H1 (cell line): ENCODE measurements at regions not wholly inside any gene's neighbourhood (a gene's known extent, or its start where the extent isn't known, plus 50 kb on each side); places are given as distances from the start of the nearest gene placed in this dataset.

ENCODE experiments used
- CTCF ChIA-PET: fragments of 300-600 bp; sonication (Branson Sonifier 250); formaldehyde crosslinking; loops from one replicate; lab custom pipeline; 2021; ENCODE audit not compliant: partially characterized antibody; lab: Charles Lee
- POLR2A ChIA-PET: fragments of 300-600 bp; sonication (Branson Sonifier 250); formaldehyde crosslinking; loops from one replicate; lab custom pipeline; 2021; ENCODE audit warnings: inconsistent platforms; ENCODE audit not compliant: partially characterized antibody; lab: Charles Lee
- DNase-seq, 2 experiments: peaks; one replicate each; pipeline versions ENCODE4 v3.0.0 to v3.0.0-alpha.2; 2010 to 2022; ENCODE audit warnings: low spot score in 2 of 2, low read depth in 1 of 2, mixed read lengths in 1 of 2
- FAIRE-seq: peaks from 2 replicates; lab custom pipeline; 2011; peaks lifted over from hg19 to GRCh38; lab: Jason Lieb, UNC
- H2AFZ ChIP-seq: 2 replicates; pipeline ENCODE4 v1.8.1; 2012; ENCODE audit warnings: low read length, inconsistent platforms
- H2AK5ac ChIP-seq: 2 replicates; pipeline ENCODE4 v1.6.1; 2013; ENCODE audit warnings: low read depth, low read length
- H2BK120ac ChIP-seq: replicated peaks from 2 replicates; pipeline ENCODE3; 2013; ENCODE audit warnings: low read depth, low read length, inconsistent platforms
- H2BK12ac ChIP-seq: 2 replicates; pipeline ENCODE4 v1.6.1; 2013; ENCODE audit warnings: low read depth, low read length
- H2BK15ac ChIP-seq: 2 replicates; pipeline ENCODE4 v1.6.1; 2013; ENCODE audit warnings: low read length
- H2BK20ac ChIP-seq: 2 replicates; pipeline ENCODE4 v1.6.1; 2013; ENCODE audit warnings: low read length
- H2BK5ac ChIP-seq: 2 replicates; pipeline ENCODE4 v1.6.1; 2013; ENCODE audit warnings: low read depth, low read length
- H3K14ac ChIP-seq: 2 replicates; pipeline ENCODE4 v1.6.1; 2013; ENCODE audit warnings: inconsistent platforms; ENCODE audit not compliant: insufficient read length
- H3K18ac ChIP-seq: 2 replicates; pipeline ENCODE4 v1.6.1; 2013; ENCODE audit warnings: low read length; ENCODE audit errors: extremely low read depth
- H3K23ac ChIP-seq: 2 replicates; pipeline ENCODE4 v1.6.1; 2013; ENCODE audit warnings: inconsistent platforms; ENCODE audit not compliant: insufficient read length
- H3K23me2 ChIP-seq: 2 replicates; pipeline ENCODE4 v1.6.1; 2013; ENCODE audit warnings: low read depth, low read length
- H3K27ac ChIP-seq: 2 replicates; pipeline ENCODE4 v1.6.1; 2011; ENCODE audit warnings: low read depth, low read length, inconsistent platforms
- H3K27me3 ChIP-seq, 4 experiments: replicated peaks in 1 of 4; 1 replicate in 1 of 4; 2 replicates in 3 of 4; pipeline versions ENCODE4 v1.6.1 to v1.8.1; 2011 to 2013; ENCODE audit warnings: low read length in 3 of 4, mild to moderate bottlenecking in 3 of 4, inconsistent platforms in 2 of 4, mixed read lengths in 2 of 4, moderate library complexity in 1 of 4; ENCODE audit not compliant: control insufficient read depth in 3 of 4, insufficient read depth in 3 of 4; ENCODE audit errors: extremely low read depth in 1 of 4
- H3K36me3 ChIP-seq, 4 experiments: 2 replicates each; pipeline versions ENCODE4 v1.6.1 to v1.8.1; 2011 to 2013; ENCODE audit warnings: mild to moderate bottlenecking in 4 of 4, low read length in 3 of 4, moderate library complexity in 2 of 4, control low read depth in 1 of 4, inconsistent platforms in 1 of 4; ENCODE audit not compliant: insufficient read depth in 4 of 4, control insufficient read depth in 2 of 4
- H3K4ac ChIP-seq: replicated peaks from 2 replicates; pipeline ENCODE3; 2013; ENCODE audit warnings: low read length, low read depth, mixed read lengths, inconsistent platforms; ENCODE audit not compliant: insufficient read length
- H3K4me1 ChIP-seq, 4 experiments: replicated peaks in 1 of 4; 1 replicate in 1 of 4; 2 replicates in 3 of 4; pipeline versions ENCODE4 v1.6.1 to v1.8.1; 2011 to 2013; ENCODE audit warnings: low read length in 3 of 4, inconsistent platforms in 2 of 4, mixed read lengths in 1 of 4; ENCODE audit not compliant: insufficient read depth in 4 of 4, control insufficient read depth in 3 of 4
- H3K4me2 ChIP-seq, 2 experiments: 2 replicates each; pipeline versions ENCODE4 v1.6.1 to v1.8.1; 2011 to 2013; ENCODE audit warnings: low read depth in 2 of 2, low read length in 2 of 2, control low read depth in 1 of 2, inconsistent platforms in 1 of 2, mild to moderate bottlenecking in 1 of 2; ENCODE audit not compliant: insufficient read depth in 1 of 2
- H3K4me3 ChIP-seq, 4 experiments: fragments of 200-600, 300-600 bp in 1 of 4; sonication (generic), shearing (Covaris generic), sonication (Bioruptor Twin) in 1 of 4; 2 replicates each; pipeline versions ENCODE4 v1.5.1 to v1.8.1; 2011 to 2016; ENCODE audit warnings: low read length in 4 of 4, low read depth in 3 of 4, control low read depth in 2 of 4, inconsistent platforms in 2 of 4, mild to moderate bottlenecking in 2 of 4, mixed read lengths in 1 of 4, moderate library complexity in 1 of 4; ENCODE audit not compliant: insufficient read depth in 2 of 4; ENCODE audit errors: extremely low read depth in 1 of 4
- H3K56ac ChIP-seq: replicated peaks from 2 replicates; pipeline ENCODE3; 2013; ENCODE audit warnings: low read depth, mild to moderate bottlenecking, mixed read lengths, low read length, inconsistent platforms; ENCODE audit not compliant: insufficient read length
- H3K79me1 ChIP-seq: 2 replicates; pipeline ENCODE4 v1.6.1; 2013; ENCODE audit warnings: low read depth, low read length, control low read depth
- H3K79me2 ChIP-seq, 2 experiments: 2 replicates each; pipeline versions ENCODE4 v1.6.1 to v1.8.1; 2012 to 2013; ENCODE audit warnings: low read length in 2 of 2, mild to moderate bottlenecking in 2 of 2, inconsistent platforms in 1 of 2; ENCODE audit not compliant: insufficient read depth in 2 of 2, control insufficient read depth in 1 of 2
- H3K9ac ChIP-seq, 4 experiments: replicated peaks in 1 of 4; 1 replicate in 1 of 4; 2 replicates in 3 of 4; pipeline versions ENCODE4 v1.6.1 to v1.8.1; 2011 to 2013; ENCODE audit warnings: low read depth in 3 of 4, low read length in 3 of 4, control low read depth in 2 of 4, mild to moderate bottlenecking in 2 of 4, moderate library complexity in 2 of 4, inconsistent platforms in 1 of 4; ENCODE audit errors: extremely low read depth in 1 of 4
- H3K9me3 ChIP-seq, 2 experiments: 2 replicates each; pipeline versions ENCODE4 v1.6.1 to v1.8.1; 2012 to 2013; ENCODE audit warnings: mild to moderate bottlenecking in 2 of 2, moderate library complexity in 2 of 2, control low read depth in 1 of 2, inconsistent platforms in 1 of 2, low read depth in 1 of 2, low read length in 1 of 2, mixed read lengths in 1 of 2; ENCODE audit not compliant: insufficient read depth in 2 of 2
- H4K20me1 ChIP-seq, 2 experiments: replicated peaks in 1 of 2; 2 replicates each; pipeline versions ENCODE3 to v1.8.1; 2011 to 2013; ENCODE audit warnings: inconsistent platforms in 2 of 2, low read length in 2 of 2, mild to moderate bottlenecking in 1 of 2; ENCODE audit not compliant: insufficient read depth in 2 of 2, control insufficient read depth in 1 of 2
- H4K5ac ChIP-seq: 2 replicates; pipeline ENCODE4 v1.6.1; 2013; ENCODE audit warnings: low read length, low read depth, mixed read lengths, inconsistent platforms; ENCODE audit not compliant: insufficient read length
- H4K8ac ChIP-seq: 2 replicates; pipeline ENCODE4 v1.8.0; 2013; ENCODE audit warnings: mild to moderate bottlenecking, moderate library complexity, low read length, inconsistent platforms; ENCODE audit not compliant: insufficient read depth; ENCODE audit errors: extremely low read depth
- H4K91ac ChIP-seq: replicated peaks from 2 replicates; pipeline ENCODE3; 2013; ENCODE audit warnings: low read length, mixed read lengths, inconsistent platforms; ENCODE audit not compliant: insufficient read length
- KDM5A ChIP-seq: fragments of 200-600 bp; IDR thresholded peaks from 2 replicates; pipeline ENCODE4 v1.7.1; 2012; ENCODE audit warnings: mild to moderate bottlenecking, low read length, inconsistent platforms, mixed read lengths
- RXRA ChIP-seq: IDR thresholded peaks from 2 replicates; pipeline ENCODE4 v1.6.1; 2011; ENCODE audit warnings: low read depth, mild to moderate bottlenecking, low read length, moderate library complexity; ENCODE audit not compliant: insufficient read depth
- TCF12 ChIP-seq: IDR thresholded peaks from 2 replicates; pipeline ENCODE4 v1.6.1; 2011; ENCODE audit warnings: low read depth, mild to moderate bottlenecking, low read length
- WGBS, 2 experiments: shearing (Covaris generic) in 1 of 2; methylation state at CpG; one replicate each; pipeline versions ENCODE4 v1.1.6 to v1.1.7; 2013 to 2015; ENCODE audit warnings: low lambda C conversion rate in 2 of 2, mixed read lengths in 2 of 2, inconsistent platforms in 1 of 2, low coverage in 1 of 2, missing lambda C conversion rate in 1 of 2; ENCODE audit not compliant: insufficient replicate concordance in 2 of 2, insufficient coverage in 1 of 2, insufficient read length in 1 of 2; ENCODE audit errors: extremely low coverage in 1 of 2, missing lambda C conversion rate in 1 of 2; 5-methylcytosine and 5-hydroxymethylcytosine counted together
- TF ChIP-seq, protein P1 (sequence below): IDR thresholded peaks from 2 replicates; pipeline ENCODE4 v1.6.1; 2011; ENCODE audit warnings: low read depth, mild to moderate bottlenecking, low read length; ENCODE audit not compliant: insufficient read depth

DNA sequence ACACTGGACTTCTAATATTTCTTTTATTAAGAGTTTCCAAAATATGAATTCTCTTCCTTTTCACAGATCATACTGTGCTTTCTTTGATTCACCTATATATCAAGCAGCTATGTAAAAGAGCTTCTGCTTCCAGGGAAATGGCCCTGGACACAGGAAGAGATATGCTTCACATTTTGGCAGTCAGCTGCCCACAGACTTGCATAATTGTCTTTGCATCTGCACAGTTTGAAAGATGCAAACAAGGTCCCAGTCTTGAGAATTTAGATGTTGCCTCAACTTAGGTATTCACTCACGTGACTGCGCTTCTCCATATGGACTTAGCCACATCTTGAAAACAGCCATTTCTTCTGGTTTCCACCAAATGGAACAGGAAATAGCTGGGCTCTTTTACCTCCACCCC lies 92.3 kb upstream of the POU2AF2 start:
- no peak overlapping the region for H3K23ac ChIP-seq
- no peaks in the 10 kb centered on the region for H4K20me1 ChIP-seq
- H3K79me2 ChIP-seq, result no peaks in the 10 kb centered on the region
- H2BK120ac ChIP-seq, result no peak overlapping the region
- H4K91ac ChIP-seq, result no peak overlapping the region
- ChIA-PET CTCF (interaction anchor here (0.6 to 1.2 kb wide), 2 partner anchors 9 to 147 kb away, joined by 3 read pairs; no protein-coding TSS in a partner anchor), POLR2A (interaction anchor here (1.0 kb wide), 1 partner anchor 18 kb away, joined by 3 read pairs; no protein-coding TSS in a partner anchor)
- no peak overlapping the region for H2BK5ac ChIP-seq
- 88% methylated on average over 2 of the region's 2 CpGs; no CpG with 5 or more reads in 1 of the 2 experiments for WGBS, 2 experiments
- H2BK15ac ChIP-seq, result no peak overlapping the region
- no peak overlapping the region for H3K18ac ChIP-seq
- DNase-seq, result no peak
- H3K36me3 ChIP-seq, result no peaks in the 10 kb centered on the region
- H3K4me3 ChIP-seq, result no peak overlapping the region
- H3K14ac ChIP-seq, result no peak overlapping the region
- no peak overlapping the region for H3K4me2 ChIP-seq
- H2AFZ ChIP-seq, result no peak overlapping the region
- no peaks in the 10 kb centered on the region for H3K4me1 ChIP-seq
- H3K9ac ChIP-seq, result no peak overlapping the region
- no peak overlapping the region for H3K56ac ChIP-seq
- H4K5ac ChIP-seq, result no peak overlapping the region
- H4K8ac ChIP-seq, result no peak overlapping the region
- H2AK5ac ChIP-seq, result no peak overlapping the region
- no peaks in the 10 kb centered on the region for H3K23me2 ChIP-seq
- no peaks in the 10 kb centered on the region for H3K9me3 ChIP-seq
- H3K79me1 ChIP-seq, result no peaks in the 10 kb centered on the region
- peaks cover 0 to 1% (median 0%) of the 10 kb centered on the region in 4 experiments; a peak in 1 of 7 replicates for H3K27me3 ChIP-seq
- no peak overlapping the region for H2BK12ac ChIP-seq
- FAIRE-seq, result no peak
- H2BK20ac ChIP-seq, result no peak overlapping the region
- H3K27ac ChIP-seq, result no peak overlapping the region
- H3K4ac ChIP-seq, result no peak overlapping the region
- TF ChIP-seq, protein P1, sequence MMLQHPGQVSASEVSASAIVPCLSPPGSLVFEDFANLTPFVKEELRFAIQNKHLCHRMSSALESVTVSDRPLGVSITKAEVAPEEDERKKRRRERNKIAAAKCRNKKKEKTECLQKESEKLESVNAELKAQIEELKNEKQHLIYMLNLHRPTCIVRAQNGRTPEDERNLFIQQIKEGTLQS, result no peak
- TF ChIP-seq TCF12, result no peak
- no peak for TF ChIP-seq KDM5A
- no peak for TF ChIP-seq RXRA
